H1 (cell line): ENCODE measurements at regions not wholly inside any gene's neighbourhood (a gene's known extent, or its start where the extent isn't known, plus 50 kb on each side); places are given as distances from the start of the nearest gene placed in this dataset.

ENCODE experiments used
- ASH2L ChIP-seq: fragments of 200-600, 300-600 bp; sonication (generic); IDR thresholded peaks from one replicate; pipeline ENCODE4 v1.7.1; 2017; ENCODE audit warnings: low read length
- BCL11A ChIP-seq, 2 experiments: IDR thresholded peaks; one replicate each; pipeline ENCODE4 v1.6.1; 2011; ENCODE audit warnings: low read depth in 2 of 2, low read length in 2 of 2, mild to moderate bottlenecking in 2 of 2
- BRCA1 ChIP-seq: IDR thresholded peaks from 2 replicates; pipeline ENCODE4 v1.6.1; 2012; ENCODE audit warnings: low read depth, low read length, improper control_type of control experiment
- CEBPB ChIP-seq: IDR thresholded peaks from 2 replicates; pipeline ENCODE4 v1.6.1; 2012; ENCODE audit warnings: low read depth, low read length
- CHD7 ChIP-seq: fragments of 300-600 bp; sonication (generic); IDR thresholded peaks from 2 replicates; pipeline ENCODE4 v1.7.1; 2012; ENCODE audit warnings: low read length, moderate library complexity, mild to moderate bottlenecking, inconsistent platforms; ENCODE audit not compliant: insufficient replicate concordance
- EP300 ChIP-seq, 2 experiments: IDR thresholded peaks; 1 replicate in 1 of 2; 2 replicates in 1 of 2; pipeline ENCODE4 v1.6.1; 2011 to 2012; ENCODE audit warnings: low read depth in 2 of 2, low read length in 2 of 2, mild to moderate bottlenecking in 2 of 2, borderline replicate concordance in 1 of 2, inconsistent platforms in 1 of 2, moderate library complexity in 1 of 2
- EZH2 ChIP-seq: fragments of 200-600 bp; sonication (generic); IDR thresholded peaks from 2 replicates; pipeline ENCODE4 v1.7.1; 2012; ENCODE audit warnings: low read depth, mild to moderate bottlenecking, moderate library complexity, low read length, inconsistent platforms; ENCODE audit not compliant: severe bottlenecking
- JUN ChIP-seq: IDR thresholded peaks from 2 replicates; pipeline ENCODE4 v1.6.1; 2011; ENCODE audit warnings: low read depth, mild to moderate bottlenecking, improper control_type of control experiment, low read length
- JUND ChIP-seq: IDR thresholded peaks from 2 replicates; pipeline ENCODE4 v1.6.1; 2011; ENCODE audit warnings: mild to moderate bottlenecking, improper control_type of control experiment, low read length
- SAP30 ChIP-seq: fragments of 300-600 bp; sonication (generic); IDR thresholded peaks from 2 replicates; pipeline ENCODE4 v1.7.1; 2012; ENCODE audit warnings: low read length, moderate library complexity, mild to moderate bottlenecking, inconsistent platforms; ENCODE audit not compliant: insufficient read depth, insufficient replicate concordance
- SIN3A ChIP-seq, 2 experiments: IDR thresholded peaks in 1 of 2; conservative IDR thresholded peaks in 1 of 2; 2 replicates each; pipeline ENCODE4 v1.6.1; 2011 to 2012; ENCODE audit warnings: low read length in 2 of 2, improper control_type of control experiment in 1 of 2, low read depth in 1 of 2, mild to moderate bottlenecking in 1 of 2
- SP2 ChIP-seq: IDR thresholded peaks from 2 replicates; pipeline ENCODE4 v1.6.1; 2012; ENCODE audit warnings: mild to moderate bottlenecking, low read length, inconsistent platforms
- SP4 ChIP-seq: IDR thresholded peaks from 2 replicates; pipeline ENCODE4 v1.6.1; 2012; ENCODE audit warnings: low read length, inconsistent platforms

DNA sequence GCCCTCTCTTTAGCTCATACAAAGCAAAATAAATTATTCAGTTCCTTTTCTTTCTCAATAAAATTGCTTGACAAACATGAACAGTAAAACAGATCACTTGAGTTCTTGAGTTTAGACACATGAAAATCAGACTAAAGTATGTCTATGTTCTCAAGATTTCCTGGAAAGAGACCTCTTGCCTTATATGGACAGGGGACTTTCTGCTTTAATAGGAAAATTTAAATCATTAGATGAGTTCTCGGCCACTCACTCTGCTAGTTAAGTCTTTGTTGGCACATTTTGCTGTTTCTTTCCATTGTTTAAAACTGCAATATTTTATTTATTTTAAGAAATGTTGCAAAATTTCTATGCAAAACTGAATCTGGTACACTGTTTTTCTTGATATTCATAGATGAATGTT is 207.8 kb downstream of the RND3 start (continued):
- TF ChIP-seq CHD7 (no peak), EZH2 (no peak), BCL11A (IDR thresholded peaks at IDR 0.05; ENCODE audit: low read depth in 2 of 2, low read length in 2 of 2) (no peak), EP300 (IDR thresholded peaks at IDR 0.05; ENCODE audit: borderline replicate concordance in 1 of 2, low read depth in 2 of 2, low read length in 2 of 2) (no peak), SP2 (no peak), SIN3A (conservative IDR thresholded peaks at IDR 0.05 in 1 of 2, IDR thresholded peaks at IDR 0.05 in 1 of 2; ENCODE audit: low read depth in 1 of 2, low read length in 2 of 2) (no peak), CEBPB (no peak), JUN (no peak), BRCA1 (no peak), SAP30 (no peak), JUND (no peak), ASH2L (no peak), SP4 (no peak)
